ENCODE measurements at regions not wholly inside any gene's neighbourhood (a gene's known extent, or its start where the extent isn't known, plus 50 kb on each side); places are given as distances from the start of the nearest gene placed in this dataset.

GRCh38 chr10:131777921-131778320 is 122.9 kb upstream of the PPP2R2D start:
- no peak overlapping the region for H3K4me3 ChIP-seq (ENCODE audit: low read depth, low read length)
- TF ChIP-seq CTCF (IDR thresholded peaks at IDR 0.05; ENCODE audit: insufficient read depth, low read depth, low read length, missing control alignments) = no peak

GRCh38 chr10:131778385-131778784 is 122.4 kb upstream of the PPP2R2D start:
- no peak for DNase-seq (ENCODE audit: low read depth)
- no peak for TF ChIP-seq CTCF (IDR thresholded peaks at IDR 0.05; ENCODE audit: insufficient read depth, low read depth, low read length, missing control alignments)
- no peak overlapping the region for H3K4me3 ChIP-seq (ENCODE audit: low read depth, low read length)

More at GRCh38 chr10:131777921-131778320, 122.9 kb upstream of the PPP2R2D start:
- no peak for DNase-seq (ENCODE audit: low read depth)

- no peak overlapping the region for H3K4me3 ChIP-seq (ENCODE audit: low read depth, low read length)
- DNase-seq (ENCODE audit: low read depth) = no peak
- no peak for TF ChIP-seq CTCF (IDR thresholded peaks at IDR 0.05; ENCODE audit: insufficient read depth, low read depth, low read length, missing control alignments)
These were observed 122.0 kb upstream of the PPP2R2D start for GRCh38 chr10:131778842-131779241.

GRCh38 chr10:131779661-131780394 is 121.0 kb upstream of the PPP2R2D start:
- H3K4me3 ChIP-seq (ENCODE audit: low read depth, low read length) = no peak overlapping the region
- TF ChIP-seq CTCF (IDR thresholded peaks at IDR 0.05; ENCODE audit: insufficient read depth, low read depth, low read length, missing control alignments) = no peak
- DNase-seq (ENCODE audit: low read depth) = no peak

- H3K4me3 ChIP-seq (ENCODE audit: low read depth, low read length) = no peak overlapping the region
- no peak for DNase-seq (ENCODE audit: low read depth)
- TF ChIP-seq CTCF (IDR thresholded peaks at IDR 0.05; ENCODE audit: insufficient read depth, low read depth, low read length, missing control alignments) = no peak
These were observed 119.7 kb upstream of the PPP2R2D start for GRCh38 chr10:131781076-131781475.

GRCh38 chr10:131781791-131782190 is 119.0 kb upstream of the PPP2R2D start:
- no peak for TF ChIP-seq CTCF (IDR thresholded peaks at IDR 0.05; ENCODE audit: insufficient read depth, low read depth, low read length, missing control alignments)
- no peak overlapping the region for H3K4me3 ChIP-seq (ENCODE audit: low read depth, low read length)
- no peak for DNase-seq (ENCODE audit: low read depth)
